ENCODE measurements at regions not wholly inside any gene's neighbourhood (a gene's known extent, or its start where the extent isn't known, plus 50 kb on each side); places are given as distances from the start of the nearest gene placed in this dataset.

DNA sequence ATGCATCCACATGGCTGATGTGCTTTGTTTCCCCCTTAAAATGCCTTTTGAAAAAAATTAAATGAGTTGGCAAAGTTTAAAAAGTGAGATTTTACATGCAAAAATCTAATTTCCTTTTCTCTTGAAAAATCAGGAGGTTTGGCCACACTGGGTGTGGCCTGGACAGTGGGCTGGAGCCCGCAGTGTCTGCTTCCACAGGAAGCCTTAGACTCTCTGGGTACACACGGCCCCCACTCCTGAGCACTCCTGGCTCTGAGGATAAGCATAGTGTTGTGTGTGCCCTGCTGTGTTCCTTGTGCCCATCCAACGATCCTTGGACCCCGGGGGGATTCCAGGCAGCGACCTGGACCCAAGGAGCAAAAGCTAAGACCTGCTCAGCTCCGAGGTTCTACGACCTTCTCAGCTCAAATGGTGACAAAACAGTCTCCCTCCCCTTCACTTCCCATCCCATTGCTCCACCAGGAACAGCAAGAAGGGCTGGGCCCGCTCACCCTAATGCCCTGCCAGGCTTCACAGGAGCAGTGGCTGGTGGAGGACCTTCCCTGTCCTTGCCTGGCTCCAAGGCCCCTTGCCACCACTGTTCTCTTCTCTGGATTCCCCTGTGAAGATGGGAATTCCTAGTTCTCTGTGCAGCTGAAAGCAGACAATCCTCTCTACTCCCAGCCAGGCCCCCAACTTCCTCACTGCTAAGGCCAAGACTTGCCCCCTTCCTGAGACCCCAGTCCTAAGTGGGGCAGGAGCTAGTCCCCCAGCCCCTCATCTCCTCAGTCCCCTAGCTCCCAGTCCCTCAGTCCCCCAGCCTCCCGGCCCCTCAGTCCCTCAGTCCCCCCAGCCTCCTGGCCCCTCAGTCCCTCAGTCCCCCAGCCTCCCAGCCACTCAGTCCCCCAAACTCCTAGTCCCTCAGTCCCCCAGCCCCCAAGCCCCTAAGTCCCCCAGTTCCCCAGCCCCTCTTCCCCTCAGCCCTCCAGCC is 395.8 kb downstream of the PTPRU start:
- DNase-seq (ENCODE audit: low read depth) = no peak
- CTCF ChIA-PET = interaction anchor here (0.6 to 0.7 kb wide), 2 partner anchors 24 to 75 kb away, joined by 3 read pairs; no protein-coding TSS in a partner anchor
- no peak overlapping the region for H3K4me3 ChIP-seq (ENCODE audit: low read depth, low read length)
- POLR2A ChIA-PET = no interaction called here
- TF ChIP-seq, protein P1, sequence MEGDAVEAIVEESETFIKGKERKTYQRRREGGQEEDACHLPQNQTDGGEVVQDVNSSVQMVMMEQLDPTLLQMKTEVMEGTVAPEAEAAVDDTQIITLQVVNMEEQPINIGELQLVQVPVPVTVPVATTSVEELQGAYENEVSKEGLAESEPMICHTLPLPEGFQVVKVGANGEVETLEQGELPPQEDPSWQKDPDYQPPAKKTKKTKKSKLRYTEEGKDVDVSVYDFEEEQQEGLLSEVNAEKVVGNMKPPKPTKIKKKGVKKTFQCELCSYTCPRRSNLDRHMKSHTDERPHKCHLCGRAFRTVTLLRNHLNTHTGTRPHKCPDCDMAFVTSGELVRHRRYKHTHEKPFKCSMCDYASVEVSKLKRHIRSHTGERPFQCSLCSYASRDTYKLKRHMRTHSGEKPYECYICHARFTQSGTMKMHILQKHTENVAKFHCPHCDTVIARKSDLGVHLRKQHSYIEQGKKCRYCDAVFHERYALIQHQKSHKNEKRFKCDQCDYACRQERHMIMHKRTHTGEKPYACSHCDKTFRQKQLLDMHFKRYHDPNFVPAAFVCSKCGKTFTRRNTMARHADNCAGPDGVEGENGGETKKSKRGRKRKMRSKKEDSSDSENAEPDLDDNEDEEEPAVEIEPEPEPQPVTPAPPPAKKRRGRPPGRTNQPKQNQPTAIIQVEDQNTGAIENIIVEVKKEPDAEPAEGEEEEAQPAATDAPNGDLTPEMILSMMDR (IDR thresholded peaks at IDR 0.05; ENCODE audit: insufficient read depth, low read depth, low read length) = no peak
- no peaks in the 10 kb centered on the region for H3K36me3 ChIP-seq (ENCODE audit: control insufficient read depth, insufficient read depth, low read length)
- no peaks in the 10 kb centered on the region; the same call in 1 of the 2 replicates for H3K27me3 ChIP-seq (ENCODE audit: control insufficient read depth, insufficient read depth, low read length)

DNA sequence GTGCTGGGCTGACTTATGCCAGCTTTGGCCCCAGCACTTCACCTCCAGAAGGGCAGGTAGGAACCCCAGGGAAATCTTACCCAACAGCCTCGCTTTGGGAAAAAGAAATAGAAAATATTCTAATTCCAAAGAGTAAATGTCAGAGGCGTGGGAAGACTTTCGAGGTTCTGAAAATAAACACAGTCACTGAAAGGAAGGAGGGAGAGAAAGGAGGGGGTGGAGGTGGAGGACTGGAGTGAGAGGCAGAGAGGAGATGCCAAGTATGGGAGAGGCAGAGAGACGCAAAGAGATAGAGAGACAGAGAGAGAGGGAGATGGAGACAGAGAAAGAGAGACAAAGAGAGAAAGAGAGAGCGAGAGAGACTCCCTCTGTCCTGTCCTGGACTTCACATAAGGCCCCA is 395.0 kb downstream of the PTPRU start:
- DNase-seq (ENCODE audit: low read depth) = no peak
- POLR2A ChIA-PET = no interaction called here
- CTCF ChIA-PET = interaction anchor here (0.6 kb wide), 1 partner anchor 25 kb away, joined by 3 read pairs; no protein-coding TSS in a partner anchor

DNA sequence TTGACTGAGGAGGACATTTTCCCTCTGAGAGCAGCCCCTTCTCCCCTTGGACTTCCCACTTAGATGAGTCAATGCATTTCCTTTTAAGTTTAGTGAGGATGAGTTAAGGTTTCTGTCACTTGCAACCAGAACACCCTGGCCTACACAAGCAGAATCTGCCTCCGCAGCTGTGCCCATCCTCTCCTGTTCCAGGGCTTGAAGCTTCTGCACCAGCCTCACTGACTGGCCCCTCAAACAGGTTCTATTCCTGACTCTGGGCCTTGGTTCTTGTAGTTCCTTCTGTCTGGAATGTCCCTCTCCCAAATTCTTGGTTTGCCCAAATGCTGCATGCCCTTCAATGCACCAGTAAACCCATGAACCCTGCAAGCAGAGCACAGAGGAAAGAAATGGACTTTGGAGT is 394.4 kb downstream of the PTPRU start:
- no peak for DNase-seq (ENCODE audit: low read depth)
- Histone ChIP-seq H3K36me3 (ENCODE audit: control insufficient read depth, insufficient read depth, low read length) (no peaks in the 10 kb centered on the region), H3K27me3 (ENCODE audit: control insufficient read depth, insufficient read depth, low read length) (no peaks in the 10 kb centered on the region; the same call in 1 of the 2 replicates), H3K4me3 (ENCODE audit: low read depth, low read length) (no peak overlapping the region)
- TF ChIP-seq, protein P1 (IDR thresholded peaks at IDR 0.05; ENCODE audit: insufficient read depth, low read depth, low read length) = no peak
- ChIA-PET POLR2A (no interaction called here), CTCF (no interaction called here)

More for the DNA sequence above, 395.0 kb downstream of the PTPRU start:
- TF ChIP-seq, protein P1 (IDR thresholded peaks at IDR 0.05; ENCODE audit: insufficient read depth, low read depth, low read length) = no peak
- no peaks in the 10 kb centered on the region for H3K36me3 ChIP-seq (ENCODE audit: control insufficient read depth, insufficient read depth, low read length)
- H3K27me3 ChIP-seq (ENCODE audit: control insufficient read depth, insufficient read depth, low read length) = no peaks in the 10 kb centered on the region; the same call in 1 of the 2 replicates
- H3K4me3 ChIP-seq (ENCODE audit: low read depth, low read length) = no peak overlapping the region

DNA sequence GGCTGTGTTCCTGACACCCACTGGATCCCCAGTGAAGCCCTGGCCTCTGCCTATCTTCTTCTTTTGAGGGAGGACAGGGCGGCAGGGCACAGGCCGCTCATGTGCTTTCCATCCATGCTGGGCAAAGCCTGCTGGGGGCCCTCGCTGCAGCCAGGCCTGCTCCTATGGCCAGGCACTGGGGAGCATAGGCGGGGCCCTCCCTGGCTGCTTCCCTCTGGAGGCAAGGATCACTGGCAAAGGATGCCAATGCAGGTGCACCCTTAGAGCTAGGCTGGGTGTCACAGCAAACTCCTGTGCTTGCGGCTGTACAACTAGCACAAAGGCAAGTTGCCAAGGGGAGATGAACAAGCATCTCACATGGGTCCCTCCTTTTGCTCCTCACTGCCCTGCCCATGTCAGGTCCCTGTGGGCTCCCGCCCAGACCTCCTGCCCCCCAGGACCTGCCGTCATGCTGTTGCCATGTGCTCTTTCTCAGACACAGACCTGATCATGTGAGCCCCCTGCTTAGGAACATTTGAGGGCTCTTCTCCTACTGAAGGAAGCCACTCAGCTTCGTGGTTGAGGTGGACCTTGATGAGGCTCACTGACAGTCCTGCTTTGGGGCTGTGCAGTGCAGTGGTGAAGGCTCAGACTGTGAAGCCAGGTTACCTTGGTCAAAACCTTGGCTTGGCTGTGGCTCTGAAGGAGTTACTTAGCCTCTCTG is 393.6 kb downstream of the PTPRU start:
- TF ChIP-seq, protein P1 (IDR thresholded peaks at IDR 0.05; ENCODE audit: insufficient read depth, low read depth, low read length) = no peak
- POLR2A ChIA-PET = no interaction called here
- CTCF ChIA-PET = no interaction called here
- Histone ChIP-seq H3K4me3 (ENCODE audit: low read depth, low read length) (no peak overlapping the region), H3K36me3 (ENCODE audit: control insufficient read depth, insufficient read depth, low read length) (no peaks in the 10 kb centered on the region), H3K27me3 (ENCODE audit: control insufficient read depth, insufficient read depth, low read length) (no peaks in the 10 kb centered on the region; the same call in 1 of the 2 replicates)
- DNase-seq (ENCODE audit: low read depth) = no peak

DNA sequence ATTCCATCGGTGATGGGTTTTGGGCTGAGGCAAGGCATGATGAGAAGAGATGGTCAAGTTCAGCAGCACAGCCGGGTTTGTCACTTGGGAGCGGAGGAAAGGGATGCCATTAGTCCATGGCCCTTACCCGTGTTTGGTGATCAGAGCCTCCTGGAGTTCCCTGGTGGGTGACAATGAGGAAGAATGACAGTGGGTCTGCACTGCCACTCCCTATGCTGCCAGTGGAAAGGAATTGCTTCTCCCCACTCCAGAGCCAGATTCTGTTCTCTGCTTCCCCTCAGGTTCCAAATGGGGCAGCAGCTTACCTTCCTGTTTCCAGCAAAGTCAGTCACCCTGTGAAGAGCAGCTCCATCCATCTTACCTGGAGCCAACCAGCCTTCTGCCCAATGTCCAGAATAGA is 393.1 kb downstream of the PTPRU start:
- Histone ChIP-seq H3K27me3 (ENCODE audit: control insufficient read depth, insufficient read depth, low read length) (no peaks in the 10 kb centered on the region; the same call in 1 of the 2 replicates), H3K36me3 (ENCODE audit: control insufficient read depth, insufficient read depth, low read length) (no peaks in the 10 kb centered on the region), H3K4me3 (ENCODE audit: low read depth, low read length) (no peak overlapping the region)
- CTCF ChIA-PET = no interaction called here
- TF ChIP-seq, protein P1 (IDR thresholded peaks at IDR 0.05; ENCODE audit: insufficient read depth, low read depth, low read length) = no peak
- DNase-seq (ENCODE audit: low read depth) = no peak
- POLR2A ChIA-PET = no interaction called here

Data from BJ (cell line).